ENCODE measurements at regions not wholly inside any gene's neighbourhood (a gene's known extent, or its start where the extent isn't known, plus 50 kb on each side); places are given as distances from the start of the nearest gene placed in this dataset.

DNA sequence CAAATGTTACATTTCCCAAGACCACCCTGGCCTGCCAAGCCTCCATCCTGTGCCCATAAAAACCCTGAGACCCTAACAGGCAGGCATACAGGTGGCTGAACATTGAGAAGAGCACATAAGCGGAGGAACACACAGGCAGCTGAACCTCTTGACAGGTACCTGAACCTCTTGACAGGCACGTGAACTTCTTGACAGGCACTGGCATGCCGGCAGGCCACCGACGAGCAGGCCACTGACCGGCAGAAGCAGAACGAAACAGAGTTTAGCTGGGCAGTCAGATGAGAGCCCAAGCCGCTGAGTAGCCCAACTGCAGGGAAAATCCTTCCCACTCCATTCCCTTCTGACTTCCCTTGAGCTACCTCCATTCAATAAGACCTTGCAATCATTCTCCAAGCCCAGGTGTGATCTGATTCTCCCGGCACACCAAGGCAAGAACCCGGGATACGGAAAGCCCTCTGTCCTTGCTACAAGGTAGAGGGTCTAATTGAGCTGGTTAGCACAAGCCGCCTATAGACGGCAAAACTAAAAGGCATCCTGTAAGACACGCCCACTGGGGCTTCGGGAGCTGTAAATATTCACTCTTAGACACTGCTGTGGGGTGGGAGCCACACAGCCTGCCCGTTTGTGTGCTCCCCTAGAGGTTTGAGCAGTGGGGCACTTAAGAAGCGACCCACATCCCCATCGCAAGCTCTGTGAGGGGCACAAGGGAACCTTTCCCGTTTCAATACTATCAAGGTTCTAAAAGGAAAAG, 2613.9 kb upstream of the PCDH20 start:
- Histone ChIP-seq H3K27me3 (no peaks in the 10 kb centered on the region), H3K4me1 (no peaks in the 10 kb centered on the region), H3K36me3 (no peaks in the 10 kb centered on the region), H3K9me3 (no peaks in the 10 kb centered on the region), H3K4me3 (replicated peaks in 1 of 3) (no peak overlapping the region), H3K27ac (no peak overlapping the region)
- intact Hi-C loops (cut with DNase I): no loop called here
- 62 to 66% methylated on average over 19 of the region's 19 CpGs for WGBS, 2 donors
- DNase-seq: peak; percentile 80 to 83
- TF ChIP-seq POLR2A (IDR thresholded peaks at IDR 0.05): no peak
- TF ChIP-seq, protein P1, sequence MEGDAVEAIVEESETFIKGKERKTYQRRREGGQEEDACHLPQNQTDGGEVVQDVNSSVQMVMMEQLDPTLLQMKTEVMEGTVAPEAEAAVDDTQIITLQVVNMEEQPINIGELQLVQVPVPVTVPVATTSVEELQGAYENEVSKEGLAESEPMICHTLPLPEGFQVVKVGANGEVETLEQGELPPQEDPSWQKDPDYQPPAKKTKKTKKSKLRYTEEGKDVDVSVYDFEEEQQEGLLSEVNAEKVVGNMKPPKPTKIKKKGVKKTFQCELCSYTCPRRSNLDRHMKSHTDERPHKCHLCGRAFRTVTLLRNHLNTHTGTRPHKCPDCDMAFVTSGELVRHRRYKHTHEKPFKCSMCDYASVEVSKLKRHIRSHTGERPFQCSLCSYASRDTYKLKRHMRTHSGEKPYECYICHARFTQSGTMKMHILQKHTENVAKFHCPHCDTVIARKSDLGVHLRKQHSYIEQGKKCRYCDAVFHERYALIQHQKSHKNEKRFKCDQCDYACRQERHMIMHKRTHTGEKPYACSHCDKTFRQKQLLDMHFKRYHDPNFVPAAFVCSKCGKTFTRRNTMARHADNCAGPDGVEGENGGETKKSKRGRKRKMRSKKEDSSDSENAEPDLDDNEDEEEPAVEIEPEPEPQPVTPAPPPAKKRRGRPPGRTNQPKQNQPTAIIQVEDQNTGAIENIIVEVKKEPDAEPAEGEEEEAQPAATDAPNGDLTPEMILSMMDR (IDR thresholded peaks at IDR 0.05): no peak

GRCh38 chr13:64028551-64028950, 2612.9 kb upstream of the PCDH20 start:
- DNase-seq: no peak
- TF ChIP-seq, protein P1 (IDR thresholded peaks at IDR 0.05): no peak
- TF ChIP-seq POLR2A (IDR thresholded peaks at IDR 0.05): no peak
- H3K36me3 ChIP-seq: no peaks in the 10 kb centered on the region
- H3K27ac ChIP-seq: no peak overlapping the region
- intact Hi-C loops (cut with DNase I): no loop called here
- no peaks in the 10 kb centered on the region for H3K4me1 ChIP-seq
- H3K27me3 ChIP-seq: no peaks in the 10 kb centered on the region
- no peaks in the 10 kb centered on the region for H3K9me3 ChIP-seq
- H3K4me3 ChIP-seq (replicated peaks in 1 of 3): no peak overlapping the region

DNA sequence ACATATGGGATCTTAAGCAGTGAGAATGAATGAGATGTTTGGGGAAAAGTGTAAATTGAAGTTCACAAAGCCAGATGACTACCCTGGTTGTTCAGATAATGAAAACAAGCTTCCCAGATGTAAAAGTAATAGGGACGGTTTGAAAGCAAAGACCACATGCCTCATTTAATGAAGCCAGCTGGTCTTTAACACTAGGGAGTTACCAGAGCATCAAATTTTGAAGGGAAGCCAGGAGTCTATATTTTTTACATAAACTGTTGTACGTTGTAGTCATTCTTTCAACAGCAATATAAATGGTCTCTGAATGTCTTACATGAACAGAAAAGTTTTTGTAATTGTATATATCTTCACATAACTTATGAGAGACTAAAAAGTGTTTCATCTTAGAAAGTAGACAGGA, 2604.5 kb upstream of the PCDH20 start:
- no peak overlapping the region for H3K4me3 ChIP-seq (replicated peaks in 1 of 3)
- H3K27me3 ChIP-seq: no peaks in the 10 kb centered on the region
- H3K27ac ChIP-seq: no peak overlapping the region
- no peaks in the 10 kb centered on the region for H3K4me1 ChIP-seq
- intact Hi-C loops (cut with DNase I): no loop called here
- H3K36me3 ChIP-seq: no peaks in the 10 kb centered on the region
- TF ChIP-seq, protein P1 (IDR thresholded peaks at IDR 0.05): no peak
- no peak for TF ChIP-seq POLR2A (IDR thresholded peaks at IDR 0.05)
- WGBS, 2 donors: 60 to 70% methylated on average over 2 of the region's 2 CpGs
- no peak for DNase-seq
- no peaks in the 10 kb centered on the region for H3K9me3 ChIP-seq

- intact Hi-C loops (cut with DNase I): no loop called here
- no peak for TF ChIP-seq POLR2A (IDR thresholded peaks at IDR 0.05)
- TF ChIP-seq, protein P1 (IDR thresholded peaks at IDR 0.05): no peak
- H3K4me3 ChIP-seq (replicated peaks in 1 of 3): no peak overlapping the region
- H3K9me3 ChIP-seq: no peaks in the 10 kb centered on the region
- no peak overlapping the region for H3K27ac ChIP-seq
- no peak for DNase-seq
- no peaks in the 10 kb centered on the region for H3K27me3 ChIP-seq
- 77 to 84% methylated on average over 1 of the region's 1 CpG for WGBS, 2 donors
- H3K36me3 ChIP-seq: no peaks in the 10 kb centered on the region
- H3K4me1 ChIP-seq: no peaks in the 10 kb centered on the region
These were observed 2591.7 kb upstream of the PCDH20 start for GRCh38 chr13:64007339-64007738.

- 81 to 86% methylated on average over 4 of the region's 4 CpGs for WGBS, 2 donors
- no peak for TF ChIP-seq POLR2A (IDR thresholded peaks at IDR 0.05)
- TF ChIP-seq, protein P1 (IDR thresholded peaks at IDR 0.05): no peak
- H3K4me1 ChIP-seq: no peaks in the 10 kb centered on the region
- no peaks in the 10 kb centered on the region for H3K27me3 ChIP-seq
- no peaks in the 10 kb centered on the region for H3K9me3 ChIP-seq
- H3K27ac ChIP-seq: no peak overlapping the region
- no peaks in the 10 kb centered on the region for H3K36me3 ChIP-seq
- no peak overlapping the region for H3K4me3 ChIP-seq (replicated peaks in 1 of 3)
- DNase-seq: no peak
- intact Hi-C loops (cut with DNase I): no loop called here
These were observed 2584.7 kb upstream of the PCDH20 start for GRCh38 chr13:64000321-64000720.
